ES-I3 (cell line): ENCODE measurements at regions not wholly inside any gene's neighbourhood (a gene's known extent, or its start where the extent isn't known, plus 50 kb on each side); places are given as distances from the start of the nearest gene placed in this dataset.
"Not testable (repeated sequence)": the region's sequence is repeated elsewhere in the genome, so short reads cannot be mapped to it uniquely, and the experiment has no call there.

Source experiments
- H3K36me3 ChIP-seq: 2 replicates; pipeline ENCODE4 v1.6.1; 2013; ENCODE audit warnings: mild to moderate bottlenecking, low read length, control low read depth, moderate library complexity; ENCODE audit not compliant: insufficient read depth
- H3K4me1 ChIP-seq: 2 replicates; pipeline ENCODE4 v1.6.1; 2013; ENCODE audit warnings: mild to moderate bottlenecking, control low read depth, low read length; ENCODE audit not compliant: insufficient read depth
- H3K9ac ChIP-seq: 2 replicates; pipeline ENCODE4 v1.6.1; 2013; ENCODE audit warnings: low read depth, mild to moderate bottlenecking, low read length, moderate library complexity
- H3K9me3 ChIP-seq: 2 replicates; pipeline ENCODE4 v1.6.1; 2013; ENCODE audit warnings: mild to moderate bottlenecking, low read length, moderate library complexity; ENCODE audit not compliant: control insufficient read depth, insufficient read depth

DNA sequence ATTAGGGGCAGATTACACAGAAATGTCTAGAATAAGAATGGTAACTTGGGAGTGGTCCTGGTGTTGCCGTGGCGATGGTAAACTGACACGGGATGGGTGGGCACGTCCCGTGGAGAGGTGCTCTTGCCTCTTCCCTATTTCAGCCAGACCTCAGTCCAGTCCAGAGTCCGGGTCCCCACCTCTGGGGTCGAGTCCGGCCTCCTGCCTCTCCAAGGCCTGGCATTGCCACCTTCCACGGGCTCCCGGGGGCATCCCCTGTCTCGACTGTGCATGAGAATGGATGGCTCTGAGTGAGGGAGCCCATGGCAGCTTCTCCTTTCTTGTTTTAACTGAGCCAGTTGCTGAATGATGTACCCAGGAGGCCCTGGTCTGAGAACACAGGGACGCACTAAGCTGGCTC is 142.3 kb downstream of the SOX1 start:
- H3K4me1 ChIP-seq: peaks cover 17% of the 10 kb centered on the region

DNA sequence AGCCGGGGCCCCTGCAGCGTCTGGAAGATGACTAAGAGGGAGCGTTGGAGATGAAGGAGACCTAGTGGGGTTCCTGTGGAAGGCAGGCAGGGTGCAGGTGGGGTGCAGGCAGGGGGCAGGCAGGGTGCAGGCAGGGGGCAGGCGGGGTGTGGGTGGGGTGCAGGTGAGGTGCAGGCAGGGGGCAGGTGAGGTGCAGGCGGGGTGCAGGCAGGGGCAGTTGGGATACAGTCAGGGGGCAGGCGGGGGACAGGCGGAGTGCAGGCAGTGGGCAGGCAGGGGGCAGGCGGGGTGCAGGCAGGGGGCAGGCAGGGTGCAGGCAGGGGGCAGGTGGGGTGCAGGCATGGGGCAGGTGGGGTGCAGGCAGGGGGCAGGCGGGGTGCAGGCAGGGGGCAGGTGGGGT is 142.8 kb downstream of the SOX1 start:
- Histone ChIP-seq H3K9me3 (no peaks in the 10 kb centered on the region), H3K36me3 (no peaks in the 10 kb centered on the region), H3K9ac (no peak overlapping the region), H3K4me1 (peaks cover 16% of the 10 kb centered on the region)

More for the DNA sequence above, 142.3 kb downstream of the SOX1 start:
- no peaks in the 10 kb centered on the region for H3K9me3 ChIP-seq
- no peak overlapping the region for H3K9ac ChIP-seq
- H3K36me3 ChIP-seq: no peaks in the 10 kb centered on the region

DNA sequence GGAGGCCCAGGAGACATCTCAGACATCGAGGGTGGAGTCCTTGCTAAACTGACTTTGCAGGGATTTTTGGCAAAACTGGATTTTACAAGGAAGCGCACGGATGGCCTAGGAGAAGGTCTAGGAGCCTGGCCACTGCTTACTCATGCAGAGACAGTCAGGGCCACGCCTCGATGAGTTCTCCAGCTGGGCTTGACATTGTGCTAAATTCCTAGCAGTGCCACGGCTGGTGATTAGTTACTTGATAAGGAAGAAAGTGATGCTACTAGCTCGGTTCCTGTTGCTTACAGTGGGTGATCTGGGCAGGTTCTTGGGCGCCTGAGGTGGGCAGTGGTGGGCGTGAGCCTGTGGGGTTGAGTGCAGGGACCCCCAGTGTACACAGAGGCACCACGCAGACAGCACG is 143.4 kb downstream of the SOX1 start:
- Histone ChIP-seq H3K9ac (no peak overlapping the region), H3K36me3 (no peaks in the 10 kb centered on the region), H3K9me3 (no peaks in the 10 kb centered on the region), H3K4me1 (peaks cover 15% of the 10 kb centered on the region)

DNA sequence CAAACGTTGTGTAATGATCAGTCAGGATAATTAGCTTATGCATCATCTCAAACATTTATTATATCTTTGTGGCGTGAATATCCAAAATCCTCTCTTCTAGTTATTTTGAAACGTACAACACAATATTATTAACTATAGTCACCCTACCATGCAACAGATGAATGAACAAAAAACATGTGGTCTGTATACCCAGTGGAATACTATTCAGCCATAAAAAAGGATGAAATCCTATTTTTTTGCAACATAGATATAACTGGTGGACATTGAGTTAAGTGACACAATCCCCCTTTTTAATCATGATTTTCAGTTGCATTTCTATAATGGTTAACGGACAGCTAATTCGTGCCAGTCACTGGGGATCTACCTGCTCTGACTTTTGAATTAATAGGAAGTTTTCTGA is 145.6 kb downstream of the SOX1 start:
- H3K36me3 ChIP-seq: no peaks in the 10 kb centered on the region
- H3K9me3 ChIP-seq: no peaks in the 10 kb centered on the region
- no peak overlapping the region for H3K9ac ChIP-seq
- H3K4me1 ChIP-seq: peaks cover 10% of the 10 kb centered on the region; the same call in 1 of the 2 replicates

DNA sequence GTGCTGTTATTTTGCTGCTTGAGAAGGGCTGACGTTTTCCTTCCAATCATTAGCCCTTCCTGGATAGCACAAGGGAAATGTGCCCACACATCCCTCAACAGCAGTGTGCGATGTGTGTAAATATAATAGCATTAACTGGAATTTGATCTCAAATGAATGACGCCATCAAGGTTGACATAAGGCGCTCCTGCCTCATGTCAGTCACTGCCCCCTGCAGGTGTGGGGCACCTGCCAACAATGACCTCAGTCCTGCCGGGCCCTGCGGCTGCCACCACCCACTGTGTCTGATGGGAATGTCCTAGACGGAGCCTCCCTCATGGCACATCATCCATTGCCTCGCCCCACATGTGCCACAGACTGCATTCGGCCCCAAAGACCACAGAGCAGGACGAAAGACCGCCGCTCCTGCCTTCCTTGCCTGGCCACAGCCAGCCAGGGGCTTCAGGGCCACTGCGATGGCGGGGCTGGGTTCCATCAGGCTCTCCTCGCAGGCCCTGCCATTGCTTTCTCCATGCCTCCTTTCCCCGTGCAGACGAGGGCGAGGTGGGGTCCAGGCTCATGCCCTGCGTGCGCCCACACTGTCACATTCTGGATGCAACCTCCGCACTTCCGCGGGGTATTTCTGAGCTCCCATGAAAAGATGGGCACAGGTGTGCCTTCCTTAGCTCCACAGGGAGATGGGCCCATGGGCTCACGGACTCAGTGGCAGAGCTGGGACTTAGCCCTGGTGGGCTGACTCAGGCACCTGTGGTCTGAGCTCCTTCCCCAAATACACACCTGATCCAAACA is 146.7 kb downstream of the SOX1 start:
- Histone ChIP-seq H3K4me1 (peaks cover 10% of the 10 kb centered on the region; the same call in 1 of the 2 replicates), H3K9ac (no peak overlapping the region), H3K9me3 (no peaks in the 10 kb centered on the region), H3K36me3 (no peaks in the 10 kb centered on the region)

DNA sequence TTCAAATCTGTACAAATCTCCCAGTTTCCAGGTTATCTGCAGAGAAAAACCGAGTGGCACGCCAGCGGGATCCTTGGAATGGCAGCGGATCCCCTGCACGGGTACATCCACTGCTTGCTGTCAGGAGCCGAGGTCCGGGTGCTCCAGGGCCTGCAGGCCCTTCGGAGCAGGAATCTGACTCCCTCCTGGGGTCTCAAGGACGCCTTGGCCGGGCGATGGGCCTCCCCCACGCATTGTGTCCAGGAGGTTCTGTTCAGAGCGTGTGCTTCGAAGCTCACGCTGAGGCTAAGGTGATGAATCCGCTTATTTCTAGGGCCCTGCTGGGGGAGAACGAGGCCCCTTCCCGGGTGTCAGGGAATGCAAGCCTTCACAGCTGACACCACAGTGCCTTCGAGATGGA is 148.9 kb downstream of the SOX1 start:
- Histone ChIP-seq H3K9me3 (no peaks in the 10 kb centered on the region), H3K9ac (no peak overlapping the region), H3K4me1 (peaks cover 6% of the 10 kb centered on the region; the same call in 1 of the 2 replicates), H3K36me3 (no peaks in the 10 kb centered on the region)

DNA sequence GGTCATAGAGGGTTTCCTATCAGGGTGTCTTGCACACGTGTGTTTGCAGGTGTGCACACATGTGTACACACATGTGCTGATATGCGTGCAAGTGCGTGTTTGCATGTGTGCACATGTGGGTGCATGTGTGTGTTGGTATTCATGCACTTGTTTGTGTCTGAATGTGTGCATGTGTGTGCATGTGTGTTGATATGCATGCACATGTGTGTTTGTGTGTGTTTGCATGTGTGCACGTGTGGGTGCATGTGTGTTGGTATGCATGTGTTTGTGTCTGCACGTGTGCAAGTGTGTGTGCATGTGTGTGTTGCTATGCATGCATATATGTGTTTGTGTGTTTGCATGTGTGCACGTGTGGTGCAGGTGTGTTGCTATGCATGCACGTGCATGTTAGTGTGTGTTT is 150.5 kb downstream of the SOX1 start:
- H3K9me3 ChIP-seq: no peaks in the 10 kb centered on the region
- no peak overlapping the region for H3K9ac ChIP-seq
- H3K36me3 ChIP-seq: no peaks in the 10 kb centered on the region
- no peaks in the 10 kb centered on the region for H3K4me1 ChIP-seq

DNA sequence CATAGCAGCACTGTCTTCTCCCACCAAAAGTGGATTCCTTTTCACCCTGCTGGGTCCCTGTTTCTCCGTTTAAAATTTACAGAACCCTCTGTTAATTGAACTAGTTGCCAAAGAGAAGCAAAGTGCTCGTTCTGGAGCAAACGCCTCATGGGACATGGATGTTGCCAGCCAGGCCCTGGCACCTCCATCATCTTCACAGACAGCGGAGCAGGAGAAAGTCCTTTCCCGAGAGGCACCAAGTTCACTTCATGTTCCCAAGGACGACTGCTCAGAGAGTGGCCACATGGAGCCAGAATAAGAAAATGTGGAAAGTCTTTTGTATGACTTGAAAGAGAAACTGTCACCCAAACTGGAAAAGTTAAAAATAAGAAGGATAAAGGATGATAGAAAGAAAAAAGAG is 151.5 kb downstream of the SOX1 start:
- no peaks in the 10 kb centered on the region for H3K9me3 ChIP-seq
- no peak overlapping the region for H3K9ac ChIP-seq
- H3K4me1 ChIP-seq: no peaks in the 10 kb centered on the region

DNA sequence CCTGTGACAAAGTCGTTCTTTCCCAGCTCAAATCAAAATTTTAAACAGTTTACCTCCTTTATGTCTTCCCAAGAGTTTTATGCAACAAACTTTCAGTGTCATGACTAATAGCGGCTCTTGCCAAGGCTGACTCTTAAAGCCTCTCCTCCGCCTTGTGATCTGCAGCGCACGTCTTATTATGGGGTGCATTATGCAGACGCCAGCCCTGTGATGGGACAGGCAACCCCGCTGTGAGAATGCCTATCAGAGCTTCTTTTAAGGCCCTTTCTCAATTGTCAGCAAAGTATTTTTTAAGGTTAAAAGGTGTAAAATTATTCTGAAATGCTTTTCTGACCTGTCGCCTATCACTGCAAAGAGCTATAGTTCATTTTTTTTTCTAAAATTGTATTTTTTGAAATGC is 152.8 kb downstream of the SOX1 start:
- Histone ChIP-seq H3K9ac (no peak overlapping the region), H3K36me3 (no peaks in the 10 kb centered on the region), H3K9me3 (no peaks in the 10 kb centered on the region), H3K4me1 (no peaks in the 10 kb centered on the region)

More for the DNA sequence above, 151.5 kb downstream of the SOX1 start:
- no peaks in the 10 kb centered on the region for H3K36me3 ChIP-seq

DNA sequence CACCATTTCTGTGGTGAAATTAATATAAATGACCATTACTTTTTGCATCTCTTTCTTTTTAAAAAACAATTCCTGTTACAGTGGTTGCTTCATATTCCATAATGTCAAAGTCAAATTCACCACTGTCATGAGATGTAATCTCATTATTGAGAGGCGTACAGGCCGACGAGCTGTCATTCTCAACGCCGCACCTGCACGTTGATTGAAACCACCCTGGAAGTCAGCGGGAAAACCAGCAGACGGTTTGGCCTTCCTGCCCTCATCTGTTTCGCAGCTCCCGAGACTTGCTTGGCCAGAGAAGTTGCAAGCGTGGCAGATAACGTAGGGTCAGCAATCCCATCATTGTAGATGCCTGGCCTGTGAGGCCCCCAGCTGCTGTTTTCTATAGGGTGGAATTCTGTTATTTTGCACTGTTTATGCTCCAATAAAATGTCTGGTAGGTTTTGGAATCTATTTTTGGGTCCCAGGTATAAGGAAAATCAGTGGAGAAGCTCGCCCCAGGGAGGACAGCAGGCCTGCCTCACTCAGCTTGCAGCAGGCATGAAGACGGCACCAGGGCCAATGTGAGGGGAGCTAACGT is 153.4 kb downstream of the SOX1 start:
- H3K9ac ChIP-seq: no peak overlapping the region
- no peaks in the 10 kb centered on the region for H3K36me3 ChIP-seq
- H3K9me3 ChIP-seq: no peaks in the 10 kb centered on the region
- H3K4me1 ChIP-seq: no peaks in the 10 kb centered on the region

DNA sequence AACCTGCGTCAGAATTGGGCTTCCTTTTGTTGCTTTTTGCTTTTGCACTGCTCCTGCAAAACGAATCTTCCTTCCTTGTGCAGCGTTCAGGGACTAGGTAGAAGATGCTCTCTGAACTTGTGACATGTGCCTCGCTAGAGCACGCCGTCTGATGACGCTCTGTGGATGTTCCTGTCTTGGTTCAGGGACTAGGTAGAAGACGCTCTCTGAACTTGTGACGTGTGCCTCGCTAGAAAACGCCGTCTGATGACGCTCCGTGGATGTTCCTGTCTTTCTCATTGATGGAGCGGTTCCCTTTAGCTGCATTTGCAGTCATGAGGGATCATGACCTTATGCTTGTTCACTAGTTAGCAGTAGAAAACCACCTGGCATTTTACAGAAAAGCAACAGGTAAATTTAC is 154.0 kb downstream of the SOX1 start:
- no peaks in the 10 kb centered on the region for H3K4me1 ChIP-seq

DNA sequence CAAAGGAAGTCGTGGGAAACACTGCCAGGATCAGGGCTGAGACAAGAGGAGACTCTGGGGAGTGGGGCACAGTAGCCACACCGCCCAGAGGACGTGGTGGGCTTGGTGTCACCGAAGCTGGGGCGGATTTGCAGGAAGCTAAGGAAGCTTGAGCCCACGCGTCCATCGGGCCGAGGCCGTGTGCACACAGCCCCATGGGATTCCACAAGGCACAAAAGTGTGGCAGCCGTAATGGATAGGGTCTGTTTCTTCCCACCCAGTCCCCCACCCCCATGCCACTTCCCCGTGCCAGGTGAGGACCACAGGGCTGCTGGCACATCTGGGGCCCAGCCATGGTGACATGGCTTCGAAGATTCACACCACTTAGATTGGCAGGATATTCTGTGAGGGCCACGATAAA is 153.2 kb upstream of the SPACA7 start:
- H3K36me3 ChIP-seq: no peaks in the 10 kb centered on the region
- no peak overlapping the region for H3K9ac ChIP-seq
- no peaks in the 10 kb centered on the region for H3K4me1 ChIP-seq
- no peaks in the 10 kb centered on the region for H3K9me3 ChIP-seq

More for the DNA sequence above, 154.0 kb downstream of the SOX1 start:
- no peak overlapping the region for H3K9ac ChIP-seq
- no peaks in the 10 kb centered on the region for H3K9me3 ChIP-seq
- H3K36me3 ChIP-seq: no peaks in the 10 kb centered on the region

DNA sequence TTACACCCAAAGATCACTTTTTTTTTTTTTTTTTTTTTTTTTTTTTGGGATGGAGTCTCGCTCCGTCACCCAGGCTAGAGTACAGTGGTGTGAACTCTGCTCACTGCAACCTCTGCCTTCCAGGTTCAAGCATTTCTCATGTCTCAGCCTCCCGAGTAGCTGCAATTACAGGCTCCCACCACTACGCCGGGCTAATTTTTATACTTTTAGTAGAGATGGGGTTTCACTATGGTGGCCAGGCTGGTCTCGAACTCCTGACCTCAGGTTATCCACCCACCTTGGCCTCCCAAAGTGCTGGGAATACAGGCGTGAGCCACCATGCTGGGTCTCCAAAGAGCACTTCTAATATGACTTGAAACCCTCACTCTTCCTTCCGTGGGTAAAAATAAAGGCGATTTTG is 152.2 kb upstream of the SPACA7 start:
- not testable (repeated sequence) for H3K9me3 ChIP-seq

DNA sequence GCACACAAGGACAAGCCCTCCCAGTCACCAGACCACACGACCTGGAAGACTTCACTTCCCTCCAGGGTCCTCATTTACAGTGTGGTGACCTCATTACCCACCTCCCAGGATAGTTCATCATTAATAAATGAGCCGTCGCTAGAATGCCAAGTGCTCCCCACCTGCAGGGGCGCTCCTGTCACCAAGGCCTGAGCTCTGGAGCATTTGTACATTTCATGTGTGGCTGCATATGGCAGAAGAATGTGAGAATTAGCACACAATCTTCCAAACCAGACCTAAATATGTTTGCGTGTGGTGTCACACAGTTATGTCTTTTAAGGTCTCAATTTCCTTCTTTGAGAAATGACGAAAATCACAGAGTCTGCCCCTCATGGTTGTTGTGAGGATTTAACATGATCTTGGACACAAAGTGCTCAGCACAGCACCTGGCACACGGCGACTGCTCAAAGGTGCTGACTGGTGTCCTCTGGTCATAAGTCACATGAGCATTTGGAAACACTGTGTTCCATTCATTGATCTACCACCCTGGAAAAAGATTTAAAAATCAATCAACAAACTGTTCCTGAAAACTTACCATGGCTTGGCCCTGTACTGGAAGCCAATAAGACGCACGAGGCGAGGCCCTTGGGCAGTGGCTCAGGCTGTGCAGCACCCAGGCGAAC is 150.6 kb upstream of the SPACA7 start:
- Histone ChIP-seq H3K9me3 (no peaks in the 10 kb centered on the region), H3K4me1 (no peaks in the 10 kb centered on the region), H3K36me3 (no peaks in the 10 kb centered on the region), H3K9ac (no peak overlapping the region)

More for the DNA sequence above, 152.2 kb upstream of the SPACA7 start:
- not testable (repeated sequence) for H3K9ac ChIP-seq, H3K36me3 ChIP-seq, H3K4me1 ChIP-seq
